ENCODE measurements at regions not wholly inside any gene's neighbourhood (a gene's known extent, or its start where the extent isn't known, plus 50 kb on each side); places are given as distances from the start of the nearest gene placed in this dataset.

DNA sequence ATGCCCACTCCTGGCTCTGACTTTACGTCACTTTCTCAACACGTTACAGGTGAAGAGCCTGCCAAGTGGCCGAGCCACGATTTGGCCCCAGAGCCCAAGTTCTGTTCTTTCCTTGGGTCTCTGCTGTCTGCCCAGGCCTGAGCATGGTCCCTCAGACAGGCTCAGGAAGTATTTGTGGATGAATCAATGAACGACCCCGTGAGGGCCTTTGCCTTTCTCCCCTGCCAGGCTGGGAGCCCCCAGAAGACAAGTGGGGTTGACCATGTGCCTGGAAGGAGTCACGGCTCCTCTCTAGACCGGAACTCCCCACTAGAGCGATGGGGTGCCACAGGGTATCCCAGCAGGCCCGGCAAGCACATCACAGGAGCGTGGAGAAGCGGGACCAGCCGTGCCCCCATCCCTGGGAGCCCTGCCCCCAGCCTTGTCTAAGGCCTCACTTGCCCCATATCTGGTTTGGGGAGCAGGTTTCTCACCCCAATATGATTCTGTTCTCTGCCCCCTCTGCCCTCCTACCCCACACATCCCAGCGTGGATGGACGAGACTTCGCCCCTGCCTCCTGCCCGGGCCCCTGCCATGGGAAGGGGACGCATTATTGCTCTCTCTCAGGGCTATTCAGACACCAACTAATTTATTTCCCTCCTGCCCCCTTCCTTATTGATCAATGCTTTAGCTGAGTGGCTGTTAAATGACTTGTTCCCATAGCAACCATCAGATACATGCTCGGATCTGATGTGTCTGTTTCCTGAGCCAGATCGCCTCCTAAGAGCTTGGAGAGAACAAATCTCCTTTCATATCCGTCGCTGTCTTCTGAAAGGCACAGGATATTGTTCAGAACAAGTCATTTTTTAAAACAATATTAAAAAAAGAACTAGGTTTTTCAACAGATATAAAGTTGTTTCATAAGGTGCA is 69.0 kb downstream of the DIO3 start:
- H2AFZ ChIP-seq (ENCODE audit: low read length), result no peak overlapping the region
- no peak overlapping the region for H4K91ac ChIP-seq (replicated peaks; ENCODE audit: insufficient read length, low read length)
- DNase-seq (ENCODE audit: low read depth in 1 of 2, low spot score in 2 of 2) (no peak), FAIRE-seq (no peak)
- no peak overlapping the region for H3K4ac ChIP-seq (replicated peaks; ENCODE audit: insufficient read length, low read depth, low read length)
- no peak overlapping the region for H2BK20ac ChIP-seq (ENCODE audit: low read length)
- H3K14ac ChIP-seq (ENCODE audit: insufficient read length), result no peak overlapping the region
- no peak overlapping the region for H3K56ac ChIP-seq (replicated peaks; ENCODE audit: insufficient read length, low read depth, low read length)
- TF ChIP-seq JUND (IDR thresholded peaks at IDR 0.05; ENCODE audit: low read length) (no peak), SRF (IDR thresholded peaks at IDR 0.05; ENCODE audit: low read depth, low read length) (no peak), EZH2 (IDR thresholded peaks at IDR 0.05; ENCODE audit: low read depth, low read length, severe bottlenecking) (no peak), CBX8 (IDR thresholded peaks at IDR 0.05; ENCODE audit: borderline replicate concordance, low read depth, low read length) (no peak), RFX5 (IDR thresholded peaks at IDR 0.05; ENCODE audit: borderline replicate concordance, low read depth, low read length) (no peak), RAD21 (IDR thresholded peaks at IDR 0.05 in 1 of 2, conservative IDR thresholded peaks at IDR 0.05 in 1 of 2; ENCODE audit: low read depth in 2 of 2, low read length in 2 of 2) (no peak), HDAC2 (IDR thresholded peaks at IDR 0.05; ENCODE audit: borderline replicate concordance in 1 of 2, low read depth in 2 of 2, low read length in 2 of 2) (no peak)
- ChIA-PET CTCF (ENCODE audit: partially characterized antibody) (interaction anchor here (0.9 to 1.8 kb wide), 5 partner anchors 109 to 779 kb away, joined by 3 to 9 read pairs (median 8); no protein-coding TSS in a partner anchor), POLR2A (ENCODE audit: partially characterized antibody) (no interaction called here)
- H3K27ac ChIP-seq (ENCODE audit: low read depth, low read length), result no peak overlapping the region
- H3K79me2 ChIP-seq (ENCODE audit: control insufficient read depth in 1 of 2, insufficient read depth in 2 of 2, low read length in 2 of 2), result no peaks in the 10 kb centered on the region
- no peak overlapping the region for H3K18ac ChIP-seq (ENCODE audit: extremely low read depth, low read length)
- no peak overlapping the region for H2BK15ac ChIP-seq (ENCODE audit: low read length)
- H3K36me3 ChIP-seq (ENCODE audit: control insufficient read depth in 2 of 4, insufficient read depth in 4 of 4, low read length in 3 of 4), result no peaks in the 10 kb centered on the region
- no peak overlapping the region for H3K4me3 ChIP-seq (ENCODE audit: extremely low read depth in 1 of 4, insufficient read depth in 2 of 4, low read depth in 3 of 4, low read length in 4 of 4)
- H3K9me3 ChIP-seq (ENCODE audit: insufficient read depth in 2 of 2, low read depth in 1 of 2, low read length in 1 of 2), result no peaks in the 10 kb centered on the region; a peak in 1 of 4 replicates
- H3K4me1 ChIP-seq (replicated peaks in 1 of 4; ENCODE audit: control insufficient read depth in 3 of 4, insufficient read depth in 4 of 4, low read length in 3 of 4), result peaks cover 0 to 3% (median 1%) of the 10 kb centered on the region in 4 experiments; a peak in 3 of 7 replicates
- no peak overlapping the region; the same call in 1 of the 2 replicates for H4K8ac ChIP-seq (ENCODE audit: extremely low read depth, insufficient read depth, low read length)
- no peak overlapping the region for H3K4me2 ChIP-seq (ENCODE audit: insufficient read depth in 1 of 2, low read depth in 2 of 2, low read length in 2 of 2)
- no peak overlapping the region for H3K23ac ChIP-seq (ENCODE audit: insufficient read length)
- no peaks in the 10 kb centered on the region for H4K20me1 ChIP-seq (replicated peaks in 1 of 2; ENCODE audit: control insufficient read depth in 1 of 2, insufficient read depth in 2 of 2, low read length in 2 of 2)
- no peak overlapping the region for H2AK5ac ChIP-seq (ENCODE audit: low read depth, low read length)
- H2BK12ac ChIP-seq (ENCODE audit: low read depth, low read length), result no peak overlapping the region
- H3K79me1 ChIP-seq (ENCODE audit: low read depth, low read length), result no peaks in the 10 kb centered on the region
- no peak overlapping the region for H4K5ac ChIP-seq (ENCODE audit: insufficient read length, low read depth, low read length)
- H3K9ac ChIP-seq (replicated peaks in 1 of 4; ENCODE audit: extremely low read depth in 1 of 4, low read depth in 3 of 4, low read length in 3 of 4), result no peak overlapping the region; a peak in 2 of 7 replicates
- peaks cover 0 to 12% (median 9%) of the 10 kb centered on the region in 4 experiments; a peak in 6 of 7 replicates for H3K27me3 ChIP-seq (replicated peaks in 1 of 4; ENCODE audit: control insufficient read depth in 3 of 4, extremely low read depth in 1 of 4, insufficient read depth in 3 of 4, low read length in 3 of 4)
- H3K23me2 ChIP-seq (ENCODE audit: low read depth, low read length), result peaks cover 4% of the 10 kb centered on the region; the same call in 1 of the 2 replicates
- no peak overlapping the region for H2BK5ac ChIP-seq (ENCODE audit: low read depth, low read length)
- WGBS, 2 experiments (ENCODE audit: extremely low coverage in 1 of 2, insufficient coverage in 1 of 2, insufficient read length in 1 of 2, insufficient replicate concordance in 2 of 2, low coverage in 1 of 2, low lambda C conversion rate in 2 of 2, missing lambda C conversion rate in 1 of 2), result 81% methylated on average over 20 of the region's 22 CpGs; no CpG with 5 or more reads in 1 of the 2 experiments
- no peak overlapping the region for H2BK120ac ChIP-seq (replicated peaks; ENCODE audit: low read depth, low read length)
